NCI-H146 (cell line): ENCODE measurements at regions not wholly inside any gene's neighbourhood (a gene's known extent, or its start where the extent isn't known, plus 50 kb on each side); places are given as distances from the start of the nearest gene placed in this dataset.

Experiments
- DNase-seq: peaks from one replicate; lab custom pipeline; 2025; lab: John Stamatoyannopoulos, UW

DNA sequence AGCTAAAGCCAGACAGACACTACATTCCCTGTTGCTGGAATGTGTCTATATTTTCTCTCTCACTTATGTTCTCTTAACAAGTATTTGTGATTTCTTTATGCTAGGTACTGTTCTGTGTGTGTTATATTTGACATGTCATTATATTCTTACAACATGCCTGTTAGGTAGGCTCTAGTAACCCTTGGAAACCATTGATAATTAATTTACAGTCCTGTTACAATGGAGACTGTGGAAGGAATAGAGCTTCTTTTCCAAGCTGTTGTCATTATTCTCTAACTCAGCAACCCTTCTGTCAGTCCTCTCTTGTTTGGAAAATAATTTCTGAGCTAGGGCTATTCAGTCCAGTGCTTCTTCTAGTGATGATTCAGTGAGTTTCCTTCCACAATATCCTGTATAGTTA, 419.1 kb upstream of the BOD1L1 start:
- no peak for DNase-seq

DNA sequence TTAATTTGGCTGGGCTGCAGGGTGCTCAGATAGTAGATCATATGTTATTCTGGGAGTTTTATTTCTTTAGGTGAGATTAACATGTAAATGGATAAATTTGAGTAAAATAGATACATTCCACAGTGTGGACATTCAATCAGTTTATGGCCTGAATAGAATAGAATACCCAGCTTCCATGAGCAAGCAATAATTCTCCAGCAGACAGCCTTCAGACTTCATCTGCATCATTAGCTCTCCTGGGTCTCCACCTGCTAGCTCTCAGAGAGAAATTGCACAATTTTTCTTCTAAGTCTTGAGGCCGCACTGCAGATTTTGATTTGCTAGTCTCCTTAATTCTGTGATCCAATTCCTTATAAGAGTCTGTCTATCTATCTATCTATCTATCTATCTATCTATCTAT, 420.3 kb upstream of the BOD1L1 start:
- no peak for DNase-seq

DNA sequence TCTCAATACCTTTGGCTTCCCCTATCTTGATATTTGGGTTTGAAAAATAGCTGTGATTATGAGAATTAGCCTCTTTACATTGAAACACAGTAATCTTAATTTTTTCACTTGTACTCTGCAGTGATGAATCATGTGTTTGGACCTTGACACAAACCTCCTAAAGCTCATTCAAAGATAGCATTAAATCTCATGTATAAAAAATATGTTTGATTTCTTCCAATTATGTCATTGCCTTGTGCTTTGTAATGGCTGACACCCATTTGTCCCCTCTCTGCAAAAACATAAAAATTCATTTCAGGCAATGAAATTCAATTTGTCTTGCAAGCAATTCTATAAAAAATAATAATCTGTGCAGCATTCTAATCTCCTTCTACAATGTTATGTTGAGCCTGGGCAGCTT, 422.4 kb upstream of the BOD1L1 start:
- DNase-seq = no peak

DNA sequence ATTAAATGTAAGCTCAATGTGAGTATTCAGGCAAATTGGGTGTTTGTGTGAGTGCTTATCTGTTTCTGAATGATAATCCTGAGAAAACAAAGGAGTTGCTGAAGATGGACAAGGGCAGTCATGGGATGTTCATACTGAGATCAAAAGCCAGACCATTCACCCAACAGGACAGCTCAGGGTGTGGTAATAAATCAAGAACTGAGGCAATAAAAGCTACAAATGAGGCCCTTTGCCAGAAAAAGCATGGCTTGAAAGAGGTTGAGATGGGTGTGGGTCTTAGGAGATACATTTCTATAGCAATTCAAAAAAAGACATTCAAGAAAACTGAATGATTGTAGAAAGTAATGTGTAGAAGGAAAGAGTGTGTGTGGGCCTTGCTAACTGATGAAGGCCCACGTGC, 425.8 kb upstream of the BOD1L1 start:
- no peak for DNase-seq

DNA sequence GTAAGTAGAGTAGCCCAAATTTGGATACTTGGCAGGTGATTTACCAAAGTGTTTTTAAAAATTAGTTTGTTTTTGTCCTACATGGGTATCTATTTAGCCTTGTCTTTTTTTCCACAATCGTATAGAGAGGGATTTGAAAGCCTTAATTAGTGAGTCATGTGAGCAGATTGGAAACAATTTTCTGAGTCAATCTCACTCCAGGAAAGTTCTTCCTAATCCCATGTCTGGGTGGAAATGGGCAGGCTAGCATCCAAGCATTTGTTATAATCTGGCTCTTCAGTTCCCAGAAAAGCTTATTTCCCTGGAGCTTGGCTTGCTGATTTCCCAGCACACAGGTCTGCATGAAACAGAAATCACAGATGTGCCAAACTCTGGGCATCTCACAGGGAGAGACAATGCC, 426.9 kb upstream of the BOD1L1 start:
- DNase-seq = no peak

DNA sequence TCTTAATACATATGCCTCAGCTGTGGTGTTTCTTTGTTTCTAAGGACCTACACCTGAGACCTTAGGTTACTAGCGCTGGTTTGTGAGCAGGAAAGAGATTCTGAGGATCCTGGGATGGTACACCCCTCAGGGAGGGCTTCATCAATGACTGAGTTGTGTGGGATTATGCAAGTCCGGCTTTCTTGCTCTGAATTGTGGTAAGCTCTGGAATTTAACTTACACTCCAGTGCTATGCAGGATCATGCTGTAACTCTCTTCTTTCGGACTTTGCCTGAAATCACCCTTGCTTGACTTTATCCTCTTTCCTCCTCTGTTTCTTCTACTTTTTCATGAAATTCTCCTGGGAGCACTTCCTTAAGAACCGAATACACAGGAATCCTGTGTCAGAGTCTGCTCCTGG, 431.5 kb upstream of the BOD1L1 start:
- no peak for DNase-seq

DNA sequence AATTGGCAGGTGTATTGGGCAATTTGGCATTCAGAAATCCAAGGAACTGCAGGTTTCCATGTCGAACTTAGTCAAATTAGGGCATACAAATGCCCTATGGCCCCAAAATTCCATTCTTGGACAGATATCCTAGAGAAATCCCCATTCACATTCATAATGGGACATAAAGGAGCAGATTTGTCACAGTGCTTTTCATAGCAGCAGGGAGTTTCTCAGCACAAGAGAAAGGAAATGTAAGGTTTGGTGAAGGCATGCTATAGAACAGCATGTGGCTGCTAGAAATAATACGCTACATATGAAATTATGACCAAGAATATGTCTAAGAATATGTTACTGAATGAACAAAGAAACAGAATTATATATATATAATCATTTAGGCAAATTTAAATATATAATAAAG, 437.5 kb upstream of the BOD1L1 start:
- DNase-seq = no peak

DNA sequence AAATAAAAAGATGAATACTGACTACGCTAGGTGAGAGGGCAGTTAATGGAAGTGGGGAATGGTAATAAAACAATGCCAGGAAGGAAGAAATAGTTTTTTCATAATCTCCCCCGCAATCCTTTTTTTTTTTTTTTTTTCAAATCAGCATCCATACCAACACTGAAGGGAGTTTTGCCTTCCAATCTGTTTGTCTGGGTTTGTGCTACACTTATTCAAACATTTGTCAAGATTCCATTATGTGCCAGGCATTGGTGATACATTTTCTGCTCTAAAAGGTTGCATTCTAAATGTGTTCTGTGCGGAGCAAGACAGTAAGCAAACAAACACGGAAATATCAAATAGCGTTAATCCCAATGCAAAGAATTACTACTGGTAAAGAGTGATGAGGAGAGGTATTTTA, 437.9 kb upstream of the BOD1L1 start:
- DNase-seq = no peak

DNA sequence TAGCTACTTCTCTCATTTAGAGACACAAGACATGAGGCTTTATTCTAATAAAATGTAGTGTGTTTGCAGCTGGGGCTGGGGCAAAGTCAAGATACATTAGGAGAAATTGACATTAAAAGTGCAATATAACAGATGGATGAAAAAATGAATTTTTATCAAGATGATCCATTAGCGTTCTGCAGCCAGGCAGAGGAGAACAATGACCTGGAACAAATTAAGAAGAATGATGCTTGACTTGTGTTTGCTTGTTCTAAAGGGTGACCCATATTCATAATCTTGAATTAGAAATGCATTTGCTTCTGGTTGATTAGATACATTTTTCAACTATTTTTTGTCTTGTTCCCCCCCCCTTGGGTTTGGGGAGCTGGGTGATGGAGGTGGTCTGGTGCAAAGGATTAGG, 439.5 kb upstream of the BOD1L1 start:
- no peak for DNase-seq

DNA sequence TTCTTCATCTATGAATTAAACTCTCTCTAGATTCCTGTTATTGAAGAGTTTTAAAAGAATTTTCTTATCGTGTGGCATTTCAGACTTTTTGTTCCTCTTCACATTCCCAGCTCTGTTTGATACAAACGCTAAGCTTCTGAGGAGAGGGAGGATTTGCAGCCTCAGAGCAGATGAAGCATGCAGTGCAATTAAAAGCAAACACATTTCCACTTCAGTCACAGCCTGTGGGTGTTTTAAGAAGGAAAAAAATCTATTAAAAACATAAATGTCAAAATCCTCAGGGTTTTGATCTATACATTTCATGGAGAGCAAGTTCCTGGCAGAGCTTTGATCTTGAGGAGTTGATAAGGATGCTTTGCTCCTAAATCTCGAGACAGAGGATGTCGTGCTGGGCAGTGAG, 442.4 kb upstream of the BOD1L1 start:
- no peak for DNase-seq

DNA sequence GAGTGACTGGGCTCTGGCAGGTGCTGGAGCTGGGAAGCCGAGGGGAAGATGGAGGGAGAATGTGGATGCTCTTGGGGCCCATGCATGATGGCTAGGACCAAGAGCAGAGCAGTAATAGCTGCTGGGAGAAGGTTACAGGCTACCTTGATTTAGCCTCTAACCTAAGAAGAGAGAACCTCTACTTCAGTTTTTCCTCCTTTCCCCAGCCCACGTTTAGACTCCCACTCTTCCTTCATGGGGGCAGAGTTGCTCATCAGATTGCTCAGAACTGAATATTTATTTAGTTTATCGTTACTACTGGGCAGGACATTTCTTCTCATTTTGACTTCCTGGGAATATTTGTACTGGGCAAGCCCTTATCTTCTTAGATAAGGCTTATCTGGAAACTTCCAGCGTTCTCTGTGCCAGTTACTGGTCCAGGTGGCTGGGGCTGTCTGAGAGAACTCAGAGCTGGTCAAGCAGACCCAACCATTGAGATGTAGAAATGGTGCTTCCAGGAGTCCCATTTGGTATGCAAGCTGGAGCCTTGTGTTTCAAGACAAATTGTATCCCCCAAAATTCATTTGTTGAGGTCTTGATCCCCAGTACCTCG, 442.9 kb upstream of the BOD1L1 start:
- no peak for DNase-seq

DNA sequence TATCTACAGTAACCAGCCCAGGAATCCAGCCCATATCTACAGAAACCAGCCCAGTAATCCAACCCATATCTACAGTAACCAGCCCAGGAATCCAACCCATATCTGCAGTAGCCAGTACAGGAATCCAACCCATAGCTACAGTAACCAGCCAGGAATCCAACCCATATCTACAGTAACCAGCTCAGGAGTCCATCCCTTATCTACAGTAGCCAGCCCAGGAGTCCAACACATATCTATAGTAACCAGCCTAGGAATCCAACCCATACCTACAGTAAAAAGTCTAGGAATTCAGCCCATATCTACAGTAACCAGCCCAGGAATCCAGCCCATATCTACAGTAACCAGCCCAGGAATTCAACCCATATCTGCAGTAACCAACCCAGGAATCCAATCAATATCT, 445.0 kb upstream of the BOD1L1 start:
- DNase-seq = no peak

DNA sequence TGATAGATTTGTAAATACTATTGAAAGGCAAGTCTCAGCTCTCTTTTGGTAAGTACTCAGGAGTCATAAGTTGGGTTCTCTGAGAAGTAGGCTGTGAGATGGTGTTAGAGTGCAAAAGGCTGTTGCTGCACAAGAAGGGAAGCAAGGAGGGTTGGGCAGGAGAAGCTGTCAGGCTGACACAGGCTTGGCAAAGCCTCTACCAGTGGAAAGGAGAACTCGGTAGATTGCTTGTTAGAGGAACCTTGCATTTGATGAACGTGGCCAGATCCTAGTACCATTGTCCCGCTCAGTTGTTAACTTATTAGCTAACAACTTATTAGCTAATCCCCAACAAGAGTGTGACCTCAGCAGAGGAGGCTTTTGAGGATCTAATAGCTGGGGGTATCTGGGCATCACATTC, 449.3 kb upstream of the BOD1L1 start:
- DNase-seq = no peak

DNA sequence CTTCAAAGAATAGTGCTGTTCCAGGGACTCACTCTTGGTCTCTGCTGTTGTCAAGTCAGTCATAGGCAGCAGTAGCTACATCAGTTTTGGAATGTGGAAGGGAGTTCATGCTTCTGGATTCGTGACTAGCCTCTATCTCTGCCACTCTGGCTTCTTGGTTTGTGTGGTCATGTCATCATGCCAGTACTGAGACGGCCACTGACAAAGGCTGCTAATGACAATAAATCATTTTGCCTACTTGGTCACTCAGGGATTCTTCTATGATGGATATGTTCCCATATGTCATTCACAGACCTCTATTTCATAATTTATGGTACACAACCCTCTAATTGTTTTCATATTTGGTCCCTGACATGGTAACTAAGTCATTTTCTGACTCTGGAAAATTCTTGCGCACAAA, 450.8 kb upstream of the BOD1L1 start:
- DNase-seq = no peak

DNA sequence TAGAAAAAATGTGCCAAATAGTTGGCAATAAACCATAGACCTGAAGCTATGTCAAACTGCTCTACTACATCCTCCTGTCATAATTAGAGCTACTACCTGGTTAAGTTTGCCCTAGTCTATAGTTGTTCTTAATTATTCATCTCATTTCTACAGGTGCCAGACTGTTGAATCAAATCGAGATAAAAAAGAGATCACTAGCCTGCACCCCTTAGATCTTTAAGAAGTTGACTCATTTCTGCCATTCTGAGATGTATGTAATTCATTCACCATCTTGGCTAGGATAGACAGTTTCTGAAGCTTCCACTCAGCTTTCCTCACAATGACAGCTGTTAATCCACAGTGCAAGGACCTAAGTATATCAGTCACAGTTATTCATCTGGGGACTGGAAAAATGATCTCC, 452.1 kb upstream of the BOD1L1 start:
- no peak for DNase-seq

DNA sequence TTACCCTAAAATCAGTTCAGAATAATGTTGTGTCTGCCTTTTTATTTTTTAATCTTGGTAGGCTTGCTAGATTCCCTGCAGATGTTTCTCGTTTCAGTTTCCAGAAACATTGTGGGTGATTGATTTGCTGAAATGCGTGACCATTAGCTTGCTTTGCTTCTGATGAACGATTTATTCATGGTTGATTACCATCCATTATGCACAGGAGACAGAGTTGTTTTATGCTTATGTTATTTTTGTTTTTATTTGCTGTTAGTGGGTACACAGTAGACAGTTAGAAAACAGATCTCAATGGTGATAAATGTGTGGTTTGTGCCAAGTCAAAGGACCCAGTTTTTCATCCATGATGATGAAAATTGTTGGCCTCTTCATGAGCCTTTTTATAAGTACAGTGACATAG, 455.6 kb upstream of the BOD1L1 start:
- DNase-seq = no peak

DNA sequence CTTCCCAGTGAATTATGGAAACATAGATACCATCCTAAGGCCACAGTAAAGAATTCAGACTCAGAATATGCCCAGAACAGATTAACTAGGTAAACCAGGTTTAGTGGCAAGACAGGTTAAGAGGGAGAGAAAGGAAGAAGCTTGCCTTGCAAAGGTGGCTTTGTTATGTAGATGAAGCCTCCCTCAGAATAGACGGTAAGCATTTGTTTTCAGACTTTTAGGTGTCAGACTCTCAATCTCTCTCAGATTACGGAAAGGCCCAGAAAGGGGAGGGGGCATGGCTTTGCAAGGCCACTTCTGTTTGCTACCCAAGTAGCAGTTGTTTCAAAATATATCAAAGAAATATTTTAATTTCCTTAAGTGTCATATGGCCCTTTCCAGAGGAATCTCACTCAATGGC, 457.1 kb upstream of the BOD1L1 start:
- DNase-seq = no peak

DNA sequence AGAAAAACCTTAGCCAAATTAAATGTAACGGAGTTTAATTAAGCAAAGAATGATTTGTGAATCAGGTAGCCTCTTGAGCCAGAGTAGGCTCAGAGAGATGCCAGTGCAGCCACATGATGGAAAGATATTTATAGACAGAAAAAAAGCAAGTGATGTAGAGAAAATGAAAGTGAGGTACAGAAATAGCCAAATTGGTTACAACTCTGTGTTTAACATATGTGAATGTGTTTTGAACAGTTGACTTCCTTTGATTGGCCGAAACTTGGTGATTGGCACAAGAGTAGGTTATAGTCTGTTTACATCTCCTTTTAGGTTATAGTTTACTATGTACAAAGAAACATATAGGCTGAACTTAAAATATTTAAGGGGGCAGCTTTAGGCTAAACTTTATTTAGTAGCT, 459.9 kb upstream of the BOD1L1 start:
- DNase-seq = no peak

DNA sequence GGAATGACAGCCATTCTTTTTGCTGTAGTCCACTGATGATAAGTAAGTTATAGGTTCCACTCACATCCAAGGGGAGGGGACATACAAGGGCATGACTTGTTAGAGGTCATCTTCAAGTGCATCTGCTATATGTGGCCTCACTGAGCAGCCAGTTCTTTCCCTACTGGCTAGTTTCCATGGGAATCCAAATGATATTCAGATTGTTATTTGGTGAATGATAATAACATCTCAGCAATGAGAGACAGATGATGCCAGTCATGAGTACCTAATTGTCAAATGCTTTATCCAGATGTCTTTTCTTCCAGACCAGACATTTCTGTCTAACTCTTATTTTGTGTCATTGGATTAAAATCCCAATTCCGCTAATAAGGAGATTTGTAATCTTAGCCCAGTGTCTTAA, 460.4 kb upstream of the BOD1L1 start:
- no peak for DNase-seq

DNA sequence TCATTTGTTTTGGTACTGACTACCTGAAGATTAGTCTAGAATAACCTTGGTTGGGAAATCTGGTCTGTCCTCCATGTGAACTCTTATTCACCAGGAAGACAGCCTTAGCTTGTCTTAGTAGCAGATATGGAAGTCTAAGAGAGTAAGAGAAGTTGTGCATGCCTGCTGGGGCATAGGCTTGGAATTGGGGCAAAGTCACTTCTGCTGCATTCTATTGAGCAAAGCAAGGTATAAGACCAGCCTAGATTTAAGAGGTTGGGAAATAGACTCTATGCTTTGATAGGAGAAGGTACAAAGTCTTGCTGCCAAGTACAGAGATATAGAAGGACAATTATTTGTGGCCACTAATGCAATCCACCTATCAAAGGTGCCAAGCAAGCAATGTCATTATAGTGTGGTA, 464.0 kb upstream of the BOD1L1 start:
- DNase-seq = no peak

DNA sequence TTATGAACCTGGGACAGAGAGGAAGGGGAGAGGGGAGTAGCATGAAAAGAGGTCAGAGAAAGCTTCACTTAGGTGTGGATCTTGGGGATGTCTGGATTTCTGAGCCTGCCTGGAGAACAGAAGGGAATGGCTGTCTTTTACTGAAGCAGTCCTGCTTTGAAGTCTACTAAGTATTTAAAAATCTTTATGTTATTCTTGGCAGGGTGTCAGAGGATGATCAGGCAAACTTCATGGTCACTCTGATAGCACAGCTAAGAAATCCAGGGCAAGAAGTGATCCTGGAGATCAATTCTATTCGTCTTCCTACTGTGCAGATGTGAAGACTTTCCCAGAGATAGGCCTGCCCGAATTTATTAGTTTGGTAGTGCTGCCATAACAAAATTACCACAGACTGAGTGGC, 464.4 kb upstream of the BOD1L1 start:
- DNase-seq = no peak

DNA sequence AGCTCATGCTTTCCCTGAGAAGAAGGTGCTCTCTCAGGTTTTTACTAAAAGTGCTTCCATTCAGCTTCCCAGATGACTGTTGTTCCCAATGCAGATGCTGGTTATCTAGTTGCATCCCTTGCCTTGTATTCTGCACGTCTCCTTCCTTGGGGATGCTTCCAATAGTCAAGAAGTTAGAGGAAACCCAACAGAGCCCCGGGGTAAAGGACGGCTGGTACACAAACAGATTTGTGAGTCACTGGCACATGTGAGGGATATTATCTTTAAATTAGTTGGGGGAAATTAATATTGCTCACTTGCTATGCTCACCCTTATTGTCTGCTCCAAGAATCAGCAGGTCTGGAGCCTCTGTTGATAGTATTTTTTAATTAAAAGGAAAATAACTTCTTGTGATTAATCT, 465.2 kb upstream of the BOD1L1 start:
- DNase-seq = no peak

DNA sequence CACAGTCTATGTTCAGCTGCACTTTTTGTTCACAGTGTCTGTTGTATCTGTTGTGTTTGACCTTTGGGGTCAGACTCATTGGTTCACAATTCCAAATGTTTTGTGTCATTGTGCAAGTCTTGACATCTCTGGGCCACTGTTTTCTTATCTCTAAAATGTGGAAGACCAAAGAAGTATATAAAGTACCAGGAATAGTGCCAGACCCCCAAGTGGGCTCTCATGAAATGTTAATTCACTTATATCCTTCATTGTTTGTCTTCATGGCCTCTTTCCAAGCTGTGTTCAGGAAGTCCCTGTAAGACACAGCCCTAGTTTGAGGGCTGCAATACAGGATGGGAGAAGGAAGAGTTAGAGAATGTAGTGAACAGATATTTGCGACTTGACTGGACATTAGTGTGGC, 468.3 kb upstream of the BOD1L1 start:
- DNase-seq = no peak

DNA sequence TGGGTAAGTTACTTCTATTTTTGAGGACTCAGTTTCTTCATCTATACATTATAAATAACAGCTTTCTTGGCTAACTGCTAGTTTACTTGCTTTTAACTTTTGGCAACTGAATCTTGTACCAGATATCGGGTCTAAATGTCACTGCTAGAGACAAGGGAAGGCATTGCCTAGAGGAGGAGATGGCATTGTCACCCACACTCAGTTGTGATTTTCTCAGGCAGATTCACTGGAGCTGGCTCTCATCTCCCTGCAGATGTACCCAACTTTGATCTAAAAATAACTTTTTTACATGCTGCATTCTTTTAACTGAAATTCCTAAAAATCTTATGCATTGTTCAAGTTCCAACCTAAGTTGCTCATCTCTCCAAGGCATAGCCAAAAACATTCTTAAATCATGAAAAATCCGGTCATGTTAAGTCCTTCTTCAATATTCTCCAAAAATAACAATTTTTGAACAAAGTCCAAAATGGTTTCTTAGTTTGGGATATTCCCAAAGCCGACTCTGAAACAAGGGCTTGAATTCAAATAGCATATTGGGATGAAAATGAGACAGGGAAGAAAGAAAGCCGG, 469.0 kb upstream of the BOD1L1 start:
- no peak for DNase-seq

DNA sequence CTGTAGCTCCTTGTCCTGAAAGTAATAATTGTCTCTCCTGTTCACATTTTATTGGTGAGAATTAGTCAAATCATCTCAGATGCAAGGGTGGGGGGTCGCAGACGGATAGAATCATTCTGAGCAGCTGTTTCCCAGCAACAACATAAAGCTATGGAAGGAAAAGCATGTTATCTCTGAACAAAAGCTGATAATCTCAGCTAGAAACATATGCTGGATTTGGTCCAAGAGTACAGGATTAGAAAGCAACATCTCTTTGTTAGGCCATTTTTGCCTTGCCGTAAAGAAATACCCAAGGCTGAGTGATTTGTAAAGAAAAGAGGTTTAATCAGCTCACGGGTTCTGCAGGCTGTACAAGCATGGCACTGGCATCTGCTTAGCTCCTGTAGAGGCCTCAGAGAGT, 472.8 kb upstream of the BOD1L1 start:
- DNase-seq = no peak
